ENCODE measurements at regions not wholly inside any gene's neighbourhood (a gene's known extent, or its start where the extent isn't known, plus 50 kb on each side); places are given as distances from the start of the nearest gene placed in this dataset.
A peak's percentile ranks its signal among the peaks of the same experiment; 100 is the strongest.
"Not testable (repeated sequence)": the region's sequence is repeated elsewhere in the genome, so short reads cannot be mapped to it uniquely, and the experiment has no call there.

DNA sequence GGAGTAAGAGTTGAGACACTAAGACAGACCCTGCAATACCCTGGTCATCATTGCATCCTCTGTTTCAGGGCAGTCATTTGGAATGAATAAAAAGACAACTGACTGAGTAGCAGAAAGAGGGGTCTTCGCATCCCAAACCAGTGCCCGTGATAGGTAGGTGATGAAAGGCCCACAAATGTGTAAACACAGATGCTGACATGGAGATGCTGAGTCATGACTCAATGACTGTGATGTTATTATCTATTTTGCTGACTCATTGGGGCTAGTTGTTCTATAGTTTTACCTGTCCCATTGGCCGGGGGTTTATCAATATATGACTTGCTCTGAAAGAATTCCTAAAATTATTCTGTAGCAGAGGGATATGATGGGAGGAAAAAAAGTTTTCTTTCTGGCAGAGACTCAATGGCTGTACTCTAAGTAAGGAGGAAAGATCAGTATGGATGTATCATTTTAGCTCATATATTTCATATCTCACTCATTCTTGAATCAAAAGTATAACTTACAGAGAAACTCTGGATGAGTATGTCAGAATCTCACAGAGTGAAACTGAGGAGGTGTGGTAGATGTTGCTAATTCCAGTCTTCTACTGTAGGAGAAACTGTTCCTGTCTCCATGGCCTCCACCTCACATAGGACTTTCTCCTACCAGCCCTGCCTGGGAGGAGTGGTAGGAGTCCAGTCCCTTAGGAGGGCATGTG lies 119.9 kb upstream of the PREP start:
- DNase-seq (ENCODE audit: low read depth) (peak; percentile 23), FAIRE-seq (no peak)
- Histone ChIP-seq H3K9me3 (ENCODE audit: insufficient read depth, low read depth, low read length) (no peaks in the 10 kb centered on the region), H3K79me2 (ENCODE audit: insufficient read depth, low read length) (no peaks in the 10 kb centered on the region), H3K4me2 (ENCODE audit: low read length) (no peak overlapping the region), H4K20me1 (ENCODE audit: insufficient read depth, low read length) (no peaks in the 10 kb centered on the region), H3K9ac (ENCODE audit: low read length) (no peak overlapping the region), H3K27me3 (ENCODE audit: insufficient read depth, low read length) (no peaks in the 10 kb centered on the region), H3K4me3 (ENCODE audit: insufficient read depth, low read depth, low read length) (no peak overlapping the region), H2AFZ (ENCODE audit: low read depth, low read length) (no peak overlapping the region), H3K27ac (ENCODE audit: low read depth, low read length) (no peak overlapping the region), H3K4me1 (ENCODE audit: insufficient read depth, low read length) (no peaks in the 10 kb centered on the region), H3K36me3 (ENCODE audit: insufficient read depth, low read length) (no peaks in the 10 kb centered on the region)
- Mint-ChIP-seq H3K27ac (ENCODE audit: unreplicated experiment) (no peak overlapping the region), H3K9me3 (ENCODE audit: unreplicated experiment) (no peaks in the 10 kb centered on the region), H3K4me1 (ENCODE audit: low read depth, unreplicated experiment) (peaks cover 4% of the 10 kb centered on the region), H3K4me3 (ENCODE audit: unreplicated experiment) (no peak overlapping the region), H3K36me3 (ENCODE audit: low read depth, unreplicated experiment) (peaks cover 3% of the 10 kb centered on the region), H3K27me3 (ENCODE audit: low read depth, unreplicated experiment) (no peaks in the 10 kb centered on the region)
- TF ChIP-seq, protein P1, sequence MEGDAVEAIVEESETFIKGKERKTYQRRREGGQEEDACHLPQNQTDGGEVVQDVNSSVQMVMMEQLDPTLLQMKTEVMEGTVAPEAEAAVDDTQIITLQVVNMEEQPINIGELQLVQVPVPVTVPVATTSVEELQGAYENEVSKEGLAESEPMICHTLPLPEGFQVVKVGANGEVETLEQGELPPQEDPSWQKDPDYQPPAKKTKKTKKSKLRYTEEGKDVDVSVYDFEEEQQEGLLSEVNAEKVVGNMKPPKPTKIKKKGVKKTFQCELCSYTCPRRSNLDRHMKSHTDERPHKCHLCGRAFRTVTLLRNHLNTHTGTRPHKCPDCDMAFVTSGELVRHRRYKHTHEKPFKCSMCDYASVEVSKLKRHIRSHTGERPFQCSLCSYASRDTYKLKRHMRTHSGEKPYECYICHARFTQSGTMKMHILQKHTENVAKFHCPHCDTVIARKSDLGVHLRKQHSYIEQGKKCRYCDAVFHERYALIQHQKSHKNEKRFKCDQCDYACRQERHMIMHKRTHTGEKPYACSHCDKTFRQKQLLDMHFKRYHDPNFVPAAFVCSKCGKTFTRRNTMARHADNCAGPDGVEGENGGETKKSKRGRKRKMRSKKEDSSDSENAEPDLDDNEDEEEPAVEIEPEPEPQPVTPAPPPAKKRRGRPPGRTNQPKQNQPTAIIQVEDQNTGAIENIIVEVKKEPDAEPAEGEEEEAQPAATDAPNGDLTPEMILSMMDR (IDR thresholded peaks at IDR 0.05; ENCODE audit: insufficient read depth, low read depth, low read length) = no peak
- no peak for TF ChIP-seq EZH2 (IDR thresholded peaks at IDR 0.05; ENCODE audit: insufficient read depth, low read length)

DNA sequence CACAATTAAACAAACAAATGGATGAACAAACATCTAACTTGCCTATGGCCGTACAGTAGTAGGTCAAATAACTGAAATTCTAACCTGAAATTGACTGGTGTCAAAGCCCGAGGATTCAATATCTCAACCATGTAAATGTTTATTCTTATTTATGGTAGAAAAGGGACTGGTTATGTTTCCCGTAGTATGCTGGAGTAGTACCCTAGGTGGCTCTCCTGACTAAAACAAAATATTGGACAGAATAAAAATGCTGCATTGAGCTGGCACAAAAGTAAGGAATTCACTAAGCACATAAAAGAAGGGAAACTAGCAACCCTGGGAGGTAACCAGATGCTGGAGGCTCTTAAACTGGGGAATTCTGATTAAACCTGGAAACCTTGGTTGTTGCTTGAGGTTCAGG lies 117.1 kb upstream of the PREP start:
- Mint-ChIP-seq H3K27ac (ENCODE audit: unreplicated experiment) (no peak overlapping the region), H3K4me1 (ENCODE audit: low read depth, unreplicated experiment) (peaks cover 6% of the 10 kb centered on the region), H3K4me3 (ENCODE audit: unreplicated experiment) (no peak overlapping the region), H3K9me3 (ENCODE audit: unreplicated experiment) (peaks cover 1% of the 10 kb centered on the region), H3K27me3 (ENCODE audit: low read depth, unreplicated experiment) (no peaks in the 10 kb centered on the region), H3K36me3 (ENCODE audit: low read depth, unreplicated experiment) (peaks cover 4% of the 10 kb centered on the region)
- Histone ChIP-seq H3K4me3 (ENCODE audit: insufficient read depth, low read depth, low read length) (no peak overlapping the region), H3K27ac (ENCODE audit: low read depth, low read length) (no peak overlapping the region), H3K27me3 (ENCODE audit: insufficient read depth, low read length) (no peaks in the 10 kb centered on the region), H3K79me2 (ENCODE audit: insufficient read depth, low read length) (no peaks in the 10 kb centered on the region), H3K9ac (ENCODE audit: low read length) (no peak overlapping the region), H3K4me2 (ENCODE audit: low read length) (no peak overlapping the region), H2AFZ (ENCODE audit: low read depth, low read length) (no peak overlapping the region), H3K36me3 (ENCODE audit: insufficient read depth, low read length) (no peaks in the 10 kb centered on the region), H3K9me3 (ENCODE audit: insufficient read depth, low read depth, low read length) (no peaks in the 10 kb centered on the region), H3K4me1 (ENCODE audit: insufficient read depth, low read length) (no peaks in the 10 kb centered on the region), H4K20me1 (ENCODE audit: insufficient read depth, low read length) (no peaks in the 10 kb centered on the region)
- TF ChIP-seq, protein P1 (IDR thresholded peaks at IDR 0.05; ENCODE audit: insufficient read depth, low read depth, low read length) = no peak
- no peak for TF ChIP-seq EZH2 (IDR thresholded peaks at IDR 0.05; ENCODE audit: insufficient read depth, low read length)
- FAIRE-seq = no peak
- DNase-seq (ENCODE audit: low read depth) = no peak

DNA sequence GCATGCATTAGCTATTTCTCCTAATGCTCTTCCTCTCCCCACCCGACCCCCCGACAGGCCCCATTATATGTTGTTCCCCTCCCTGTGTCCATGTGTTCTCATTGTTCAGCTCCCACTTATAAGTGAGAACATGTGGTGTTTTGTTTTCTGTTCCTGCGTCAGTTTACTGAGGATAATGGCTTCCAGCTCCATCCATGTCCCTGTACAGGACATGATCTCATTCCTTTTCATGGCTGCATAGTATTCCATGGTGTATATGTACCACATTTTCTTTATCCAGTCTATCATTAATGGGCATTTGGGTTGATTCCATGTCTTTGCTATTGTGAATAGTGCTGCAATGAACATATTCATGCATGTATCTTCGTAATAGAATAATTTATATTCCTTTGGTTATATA lies 116.1 kb upstream of the PREP start:
- H2AFZ ChIP-seq (ENCODE audit: low read depth, low read length); FAIRE-seq; H3K4me3 Mint-ChIP-seq (ENCODE audit: unreplicated experiment); DNase-seq (ENCODE audit: low read depth); H3K27ac ChIP-seq (ENCODE audit: low read depth, low read length); H3K9me3 Mint-ChIP-seq (ENCODE audit: unreplicated experiment); H3K4me1 Mint-ChIP-seq (ENCODE audit: low read depth, unreplicated experiment); H4K20me1 ChIP-seq (ENCODE audit: insufficient read depth, low read length); H3K4me3 ChIP-seq (ENCODE audit: insufficient read depth, low read depth, low read length); H3K79me2 ChIP-seq (ENCODE audit: insufficient read depth, low read length); H3K27ac Mint-ChIP-seq (ENCODE audit: unreplicated experiment); H3K9me3 ChIP-seq (ENCODE audit: insufficient read depth, low read depth, low read length); H3K36me3 ChIP-seq (ENCODE audit: insufficient read depth, low read length); H3K9ac ChIP-seq (ENCODE audit: low read length); H3K36me3 Mint-ChIP-seq (ENCODE audit: low read depth, unreplicated experiment); H3K27me3 ChIP-seq (ENCODE audit: insufficient read depth, low read length); H3K4me2 ChIP-seq (ENCODE audit: low read length); H3K4me1 ChIP-seq (ENCODE audit: insufficient read depth, low read length); H3K27me3 Mint-ChIP-seq (ENCODE audit: low read depth, unreplicated experiment): not testable (repeated sequence)
